MG63 (cell line): ENCODE measurements at regions not wholly inside any gene's neighbourhood (a gene's known extent, or its start where the extent isn't known, plus 50 kb on each side); places are given as distances from the start of the nearest gene placed in this dataset.
A peak's percentile ranks its signal among the peaks of the same experiment; 100 is the strongest.

Experiments used
- DNase-seq: peaks from one replicate; pipeline ENCODE4 v3.0.0-alpha.2; 2020
- H3K27me3 ChIP-seq: fragments of 250-450 bp; sonication (Bioruptor Pico); 2 replicates; pipeline ENCODE4 v1.5.1; 2020; ENCODE audit warnings: mild to moderate bottlenecking, moderate library complexity
- H3K36me3 ChIP-seq: fragments of 250-450 bp; sonication (Bioruptor Pico); 2 replicates; pipeline ENCODE4 v1.5.1; 2020; ENCODE audit warnings: mild to moderate bottlenecking, moderate library complexity
- H3K4me3 ChIP-seq: fragments of 250-450 bp; sonication (Bioruptor Pico); 2 replicates; pipeline ENCODE4 v1.5.1; 2020; ENCODE audit warnings: mild to moderate bottlenecking, moderate library complexity
- H3K9me3 ChIP-seq: fragments of 250-450 bp; sonication (Bioruptor Pico); 2 replicates; pipeline ENCODE4 v1.5.1; 2020; ENCODE audit warnings: mild to moderate bottlenecking, moderate library complexity

DNA sequence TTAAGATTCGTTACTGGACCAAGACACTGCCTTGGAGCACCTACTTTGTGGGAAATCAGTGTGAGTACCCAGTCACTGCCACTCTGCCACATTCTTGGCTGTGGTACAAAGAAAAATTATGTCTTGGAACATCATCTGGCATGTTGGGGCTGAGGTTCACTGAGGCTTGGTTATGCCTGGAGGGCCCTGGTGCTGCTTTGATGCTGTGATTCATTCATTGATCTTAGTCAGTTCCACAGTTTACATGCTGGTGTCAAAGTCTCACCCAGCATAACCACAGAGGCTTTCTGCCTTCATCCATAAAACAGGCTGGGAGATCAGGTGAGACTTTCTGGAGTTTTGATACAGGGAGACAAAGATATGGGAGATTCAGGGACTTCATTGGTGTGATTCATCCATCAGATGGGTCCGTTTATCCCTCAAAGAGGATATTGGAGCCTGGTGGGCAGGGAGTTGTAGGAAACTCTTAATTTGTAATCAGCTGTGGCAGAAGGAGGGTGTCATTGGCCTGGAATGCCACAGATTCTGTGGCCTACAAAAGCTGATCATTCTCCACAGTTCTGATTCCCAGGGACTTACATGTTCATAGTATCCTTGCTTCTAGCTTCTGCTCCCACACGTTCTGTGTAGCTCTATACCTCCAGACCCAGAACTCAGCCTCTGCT is 322.5 kb downstream of the PMP22 start:
- Histone ChIP-seq H3K36me3 (no peaks in the 10 kb centered on the region), H3K9me3 (no peaks in the 10 kb centered on the region), H3K27me3 (no peaks in the 10 kb centered on the region), H3K4me3 (no peak overlapping the region)
- peak; percentile 62 for DNase-seq

DNA sequence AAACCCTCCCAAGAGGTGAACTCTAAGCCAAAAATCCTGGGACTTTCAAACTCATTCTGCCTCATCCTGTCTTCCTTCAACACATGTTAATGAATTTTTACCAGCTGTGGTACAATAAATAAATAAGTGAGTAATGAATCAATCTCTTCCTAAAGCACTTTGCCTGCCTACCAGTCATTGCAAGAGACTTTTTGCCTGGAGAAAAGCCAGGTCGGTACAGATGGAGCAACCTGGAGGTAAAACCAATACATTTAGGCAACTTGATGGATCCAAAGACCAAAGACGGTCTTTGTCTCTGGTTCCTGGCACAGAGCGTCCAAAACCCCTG is 324.2 kb downstream of the PMP22 start:
- H3K27me3 ChIP-seq, result no peaks in the 10 kb centered on the region
- no peak overlapping the region for H3K4me3 ChIP-seq
- no peaks in the 10 kb centered on the region for H3K36me3 ChIP-seq
- DNase-seq, result peak; percentile 54
- no peaks in the 10 kb centered on the region for H3K9me3 ChIP-seq

DNA sequence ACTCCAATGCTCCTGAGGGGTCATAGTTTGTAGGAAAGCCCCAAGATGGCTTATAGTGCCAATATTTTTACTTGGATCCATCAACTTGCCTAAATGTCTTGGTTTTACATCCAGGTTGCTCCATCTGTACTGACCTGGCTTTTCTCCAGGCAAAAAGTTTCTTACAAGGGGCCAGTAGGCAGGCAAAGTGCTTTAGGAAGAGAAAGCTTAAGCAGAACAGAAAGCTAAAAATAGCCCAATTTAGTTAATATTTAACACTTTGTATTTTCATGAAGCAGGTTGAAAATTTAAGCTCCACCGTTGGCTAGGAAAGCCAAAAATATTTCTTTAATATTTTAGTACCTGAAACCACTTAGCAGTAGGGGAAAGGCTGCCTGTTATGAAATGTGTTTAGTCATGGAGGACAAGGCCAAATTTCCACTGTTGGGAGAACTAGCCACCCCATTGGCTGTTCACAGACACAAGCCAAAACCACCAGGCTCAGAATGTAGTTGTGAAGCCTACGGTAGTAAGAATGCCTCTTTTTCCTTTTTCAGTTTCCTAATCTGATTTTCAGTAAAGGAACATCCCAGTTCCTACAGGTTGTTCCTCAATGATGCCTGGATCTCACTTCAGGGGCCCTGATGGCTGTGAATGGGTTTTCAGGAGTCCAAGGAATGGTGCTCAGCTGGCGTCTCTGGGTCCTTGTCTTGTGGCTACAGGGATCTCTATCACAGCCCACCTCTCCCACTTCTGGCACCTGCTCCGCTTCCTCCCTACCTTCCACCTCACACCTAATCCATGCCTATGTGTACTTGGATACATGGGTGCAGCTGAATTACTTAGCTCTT is 324.8 kb downstream of the PMP22 start:
- Histone ChIP-seq H3K9me3 (no peaks in the 10 kb centered on the region), H3K36me3 (no peaks in the 10 kb centered on the region), H3K4me3 (no peak overlapping the region), H3K27me3 (no peaks in the 10 kb centered on the region)
- peak; percentile 32 for DNase-seq

DNA sequence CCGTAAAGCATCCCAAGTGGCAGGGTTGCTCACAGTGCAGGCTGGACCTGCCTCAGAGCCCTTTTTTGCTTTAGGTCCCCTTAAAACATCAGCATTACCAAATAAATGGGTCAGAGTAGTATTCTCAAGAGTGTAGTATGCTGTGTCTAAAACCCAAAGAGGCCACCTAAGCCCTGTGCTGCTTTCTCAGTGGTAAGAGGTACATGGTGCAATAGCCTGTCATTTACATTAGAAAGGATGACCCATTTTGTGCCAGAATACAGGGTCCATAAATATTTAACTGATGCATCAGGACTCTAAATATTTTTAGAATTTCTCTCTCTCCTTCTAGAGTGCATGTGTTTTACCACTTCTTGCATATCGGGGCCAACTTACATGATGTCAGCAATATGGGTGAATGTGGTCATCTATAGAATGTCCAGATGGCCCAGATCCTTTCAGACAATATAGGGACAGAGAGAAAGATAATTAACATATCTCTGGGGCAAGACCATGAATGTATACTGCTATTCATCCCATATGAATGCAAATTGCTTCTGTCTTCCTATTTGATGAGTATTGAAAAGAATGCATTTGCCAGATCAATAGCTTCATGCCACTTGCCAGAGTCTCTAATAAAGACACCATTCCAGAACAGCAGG is 329.2 kb downstream of the PMP22 start:
- no peaks in the 10 kb centered on the region for H3K27me3 ChIP-seq
- DNase-seq, result no peak
- H3K4me3 ChIP-seq, result no peak overlapping the region
- no peaks in the 10 kb centered on the region for H3K9me3 ChIP-seq
- H3K36me3 ChIP-seq, result no peaks in the 10 kb centered on the region

DNA sequence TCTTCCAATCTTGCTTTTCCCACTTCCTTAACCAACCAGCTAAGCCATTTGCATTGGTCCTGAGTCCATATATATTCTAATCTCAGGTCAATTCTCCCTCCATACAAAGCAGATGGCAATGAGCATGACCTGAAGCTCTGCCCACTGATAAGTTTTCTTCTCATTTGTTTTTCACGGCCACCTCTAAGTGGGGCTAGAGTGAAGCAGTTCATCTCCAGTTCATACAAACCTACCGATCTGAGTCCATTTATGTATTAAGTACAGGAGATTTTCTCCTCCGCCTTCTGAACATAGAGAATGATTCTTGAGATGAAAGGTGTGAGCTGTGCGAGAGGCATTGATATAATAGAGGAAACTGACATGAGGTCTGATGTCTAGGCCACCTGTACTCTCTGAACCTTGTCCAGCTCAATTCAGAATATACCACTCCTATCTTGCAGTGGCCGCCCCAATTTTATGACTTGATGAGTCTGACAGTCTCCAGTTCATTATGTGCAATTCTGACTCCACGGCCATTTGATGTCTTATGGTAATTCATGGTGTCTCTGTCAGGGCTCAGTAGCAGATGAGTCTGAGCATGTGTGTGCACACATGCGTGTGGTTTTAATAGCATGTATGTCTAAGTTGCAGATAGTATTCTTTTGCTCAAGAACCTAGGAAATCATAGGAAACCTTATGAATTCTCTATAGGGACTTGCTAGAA is 329.8 kb downstream of the PMP22 start:
- Histone ChIP-seq H3K27me3 (no peaks in the 10 kb centered on the region), H3K4me3 (no peak overlapping the region), H3K36me3 (no peaks in the 10 kb centered on the region), H3K9me3 (no peaks in the 10 kb centered on the region)
- no peak for DNase-seq

DNA sequence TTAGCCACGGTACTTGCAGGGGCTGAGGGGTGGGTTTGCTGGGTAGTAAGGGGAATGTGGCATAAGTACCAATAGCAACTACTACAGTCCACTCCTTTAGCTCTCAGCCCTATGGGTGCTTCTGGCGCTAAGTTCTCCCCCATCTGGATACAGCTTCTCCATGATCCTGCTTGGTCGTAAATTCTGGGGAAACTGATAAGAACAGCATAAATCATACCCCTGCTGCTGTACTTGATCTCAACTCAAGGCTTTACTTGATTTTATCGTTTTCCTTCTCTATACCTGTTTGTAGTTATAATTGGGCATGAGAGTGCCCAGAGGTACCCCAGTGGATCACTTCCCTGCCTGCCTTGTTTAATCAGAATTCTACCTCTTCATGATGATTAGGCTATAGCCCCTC is 331.4 kb downstream of the PMP22 start:
- Histone ChIP-seq H3K9me3 (no peaks in the 10 kb centered on the region), H3K36me3 (no peaks in the 10 kb centered on the region), H3K27me3 (no peaks in the 10 kb centered on the region), H3K4me3 (no peak overlapping the region)
- no peak for DNase-seq

DNA sequence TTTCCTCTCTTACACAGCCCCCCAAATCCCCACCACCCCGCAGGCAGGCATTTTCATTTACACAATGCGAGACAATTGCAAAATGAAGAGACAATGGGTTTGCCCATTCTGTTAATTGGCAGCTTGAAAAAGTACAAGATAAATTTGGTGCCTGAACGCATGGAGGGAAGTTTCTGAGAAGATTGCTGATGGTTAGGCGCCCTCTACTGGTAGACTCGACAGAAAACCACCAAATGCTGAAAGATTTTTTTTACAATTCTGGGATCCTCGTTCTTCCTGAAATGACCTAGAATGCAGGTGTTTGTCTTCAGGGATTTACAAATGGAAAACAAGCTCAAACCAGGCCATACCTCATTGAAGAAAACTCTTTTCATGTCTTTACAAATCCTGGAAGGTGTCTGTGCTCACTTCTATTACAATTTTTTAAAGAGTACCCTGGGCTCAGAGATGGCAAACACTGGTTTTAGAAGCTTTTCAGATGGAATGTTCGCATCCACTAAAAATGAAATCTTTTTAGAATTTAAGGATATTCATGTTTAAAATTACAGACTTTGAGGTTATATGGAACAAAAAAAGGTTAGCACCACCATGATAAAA is 338.5 kb downstream of the PMP22 start:
- no peaks in the 10 kb centered on the region for H3K27me3 ChIP-seq
- H3K4me3 ChIP-seq, result no peak overlapping the region
- DNase-seq, result peak; percentile 23
- 0 out of 2 replicates have a peak, but pooled peaks cover 2% of the 10 kb centered on the region for H3K9me3 ChIP-seq
- no peaks in the 10 kb centered on the region for H3K36me3 ChIP-seq

DNA sequence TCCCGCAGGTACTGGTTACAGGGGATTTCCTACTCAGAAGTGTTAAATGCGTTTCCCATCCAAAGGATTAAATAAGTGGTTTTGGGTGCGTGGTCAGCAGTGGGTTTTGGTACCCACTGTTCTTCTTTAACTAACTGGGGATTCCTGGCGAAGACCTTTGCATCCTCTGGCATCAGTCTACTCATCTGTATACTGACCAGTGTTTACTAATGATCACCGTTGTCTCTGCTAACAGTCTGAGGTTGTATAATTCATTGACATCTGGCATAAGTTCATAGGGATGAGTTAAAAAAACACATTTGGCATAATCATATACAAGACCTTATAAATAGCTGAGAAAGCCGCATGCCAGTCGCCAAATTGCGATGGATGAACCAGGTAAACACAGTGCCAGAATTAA is 339.1 kb downstream of the PMP22 start:
- no peaks in the 10 kb centered on the region for H3K27me3 ChIP-seq

DNA sequence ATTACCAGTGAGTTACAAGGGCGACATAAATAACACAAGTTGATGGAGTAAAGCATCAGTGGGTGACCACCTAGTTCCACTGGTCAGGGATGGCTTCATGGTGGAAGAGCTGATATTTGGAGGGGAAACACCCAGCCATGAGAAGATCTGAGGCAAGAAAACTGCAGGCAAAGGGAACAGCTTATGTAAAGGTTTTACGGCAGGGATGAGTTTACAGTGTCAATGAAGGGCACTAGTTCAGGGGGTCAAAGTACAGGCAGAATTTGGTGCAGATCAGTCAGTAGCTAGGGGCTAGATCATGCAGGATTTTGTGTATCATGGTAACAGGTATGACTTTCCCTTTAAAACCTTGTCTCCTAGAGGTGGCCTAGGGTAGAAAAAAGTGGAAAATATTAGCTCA is 339.6 kb downstream of the PMP22 start:
- no peak for DNase-seq
- 0 out of 2 replicates have a peak, but pooled peaks cover 2% of the 10 kb centered on the region for H3K9me3 ChIP-seq
- no peaks in the 10 kb centered on the region for H3K36me3 ChIP-seq
- H3K4me3 ChIP-seq, result no peak overlapping the region
- no peaks in the 10 kb centered on the region for H3K27me3 ChIP-seq

More for the DNA sequence above, 339.1 kb downstream of the PMP22 start:
- DNase-seq, result no peak
- H3K9me3 ChIP-seq, result 0 out of 2 replicates have a peak, but pooled peaks cover 2% of the 10 kb centered on the region
- H3K4me3 ChIP-seq, result no peak overlapping the region
- no peaks in the 10 kb centered on the region for H3K36me3 ChIP-seq

DNA sequence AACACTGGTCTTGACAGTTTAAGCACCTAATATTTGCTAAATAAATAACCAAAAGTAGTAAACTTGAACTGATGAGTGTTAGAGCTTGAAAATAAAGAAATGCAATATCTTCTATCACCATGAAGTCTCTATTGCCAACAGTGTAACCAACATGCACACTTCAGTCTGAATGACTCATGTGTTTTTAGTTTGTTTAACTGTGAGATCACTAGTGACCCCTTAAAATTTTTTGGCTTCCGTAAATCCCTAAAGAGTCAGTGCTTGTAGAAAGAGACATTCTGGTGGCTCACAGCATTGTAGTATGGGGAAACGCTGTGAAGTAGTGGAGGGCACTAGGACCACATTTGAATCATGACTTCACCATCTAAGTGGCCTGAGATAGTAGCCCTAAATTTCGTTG is 341.1 kb downstream of the PMP22 start:
- Histone ChIP-seq H3K4me3 (no peak overlapping the region), H3K9me3 (0 out of 2 replicates have a peak, but pooled peaks cover 2% of the 10 kb centered on the region), H3K36me3 (no peaks in the 10 kb centered on the region), H3K27me3 (no peaks in the 10 kb centered on the region)
- no peak for DNase-seq

DNA sequence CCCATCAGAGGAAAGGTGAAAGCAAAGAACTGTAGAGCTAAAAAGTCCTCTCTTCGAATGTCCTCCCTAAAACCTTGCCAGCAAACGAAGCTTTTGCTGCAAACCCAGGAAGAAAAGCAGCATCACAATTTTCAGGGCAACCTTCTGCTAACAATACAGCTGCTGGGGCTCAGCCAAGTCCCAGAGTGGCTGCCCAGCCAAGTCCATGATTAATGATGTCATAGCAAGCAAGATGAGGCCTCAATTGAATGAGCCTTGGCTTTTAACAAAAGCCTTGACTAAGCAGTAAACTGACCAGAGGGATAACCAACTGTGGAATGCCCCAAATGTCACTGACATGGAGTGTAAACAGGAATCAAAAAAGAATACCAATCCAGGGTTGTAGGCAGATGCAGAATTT is 342.7 kb downstream of the PMP22 start:
- peak; percentile 19 for DNase-seq
- no peaks in the 10 kb centered on the region for H3K36me3 ChIP-seq

DNA sequence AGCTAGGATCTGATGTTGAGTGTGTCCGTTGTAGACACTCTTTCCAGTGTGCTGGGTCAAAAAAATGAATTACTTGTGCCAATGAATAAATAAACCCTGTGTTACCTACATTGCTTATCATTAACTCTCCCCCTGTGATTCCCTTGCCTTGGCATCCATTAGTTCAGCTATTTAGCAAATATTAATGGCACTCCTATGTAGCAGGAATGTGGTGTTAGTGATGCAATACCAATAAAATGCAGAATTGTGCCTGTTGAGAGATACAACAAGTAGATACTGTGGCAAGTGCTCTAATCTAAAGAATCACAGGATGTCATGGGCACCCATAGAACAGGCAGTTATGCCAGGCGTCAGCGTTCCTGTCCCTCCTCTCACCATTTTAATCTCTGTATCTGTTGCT is 343.2 kb downstream of the PMP22 start:
- H3K4me3 ChIP-seq, result no peak overlapping the region
- no peaks in the 10 kb centered on the region for H3K27me3 ChIP-seq
- no peaks in the 10 kb centered on the region for H3K36me3 ChIP-seq
- H3K9me3 ChIP-seq, result 0 out of 2 replicates have a peak, but pooled peaks cover 2% of the 10 kb centered on the region
- DNase-seq, result no peak

More for the DNA sequence above, 342.7 kb downstream of the PMP22 start:
- H3K4me3 ChIP-seq, result no peak overlapping the region
- H3K9me3 ChIP-seq, result 0 out of 2 replicates have a peak, but pooled peaks cover 2% of the 10 kb centered on the region
- no peaks in the 10 kb centered on the region for H3K27me3 ChIP-seq

DNA sequence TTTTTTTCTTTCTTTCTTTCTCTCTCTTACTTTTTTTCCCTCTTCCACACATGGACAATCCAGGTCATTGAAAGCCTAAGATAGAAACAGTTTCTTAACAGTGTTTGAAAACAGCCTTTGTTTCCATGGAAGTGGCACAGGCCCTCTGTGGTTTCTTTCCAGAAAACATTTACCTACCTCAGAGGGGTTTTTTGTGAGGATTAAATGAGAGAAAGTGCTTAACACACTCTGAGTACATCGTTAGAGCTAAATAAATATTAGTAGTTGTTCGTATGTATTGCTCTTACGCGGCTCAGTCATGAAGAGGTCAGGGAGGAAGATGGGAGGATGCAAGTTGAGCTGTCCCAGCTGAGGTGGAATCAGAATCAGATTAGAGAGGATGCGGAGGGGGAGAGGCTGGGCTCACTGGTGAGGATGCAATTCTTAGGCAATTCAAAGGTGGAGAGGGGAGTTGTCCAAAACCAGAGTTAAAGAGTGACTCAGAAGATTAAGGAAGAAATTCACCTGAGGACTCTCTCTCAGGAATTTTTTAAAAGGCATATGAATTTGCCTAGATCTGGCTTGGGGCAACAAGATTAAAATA is 345.4 kb downstream of the PMP22 start:
- H3K36me3 ChIP-seq, result no peaks in the 10 kb centered on the region
- no peak overlapping the region for H3K4me3 ChIP-seq
- no peaks in the 10 kb centered on the region for H3K27me3 ChIP-seq
- 0 out of 2 replicates have a peak, but pooled peaks cover 2% of the 10 kb centered on the region for H3K9me3 ChIP-seq
- no peak for DNase-seq

DNA sequence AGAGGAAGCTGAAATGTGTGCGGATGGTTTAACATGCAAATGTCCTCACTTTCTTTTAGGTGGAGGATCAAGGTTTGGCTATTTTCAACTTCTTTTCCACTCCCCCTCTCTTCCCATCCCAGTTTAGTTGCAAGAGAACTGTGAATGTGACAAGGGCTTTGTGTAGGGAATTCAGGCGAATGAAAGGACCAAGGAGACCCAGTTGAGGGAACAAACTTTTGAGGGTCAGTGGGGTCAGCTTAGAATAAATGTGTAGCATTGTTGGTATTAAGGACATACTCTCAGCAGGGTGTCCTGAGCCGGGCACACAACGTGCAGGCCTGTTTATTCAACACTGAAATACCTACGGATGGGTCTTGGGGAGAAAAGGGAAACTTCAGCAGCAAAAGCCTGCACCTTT is 346.0 kb downstream of the PMP22 start:
- H3K27me3 ChIP-seq, result no peaks in the 10 kb centered on the region
- H3K9me3 ChIP-seq, result 0 out of 2 replicates have a peak, but pooled peaks cover 2% of the 10 kb centered on the region
- no peaks in the 10 kb centered on the region for H3K36me3 ChIP-seq
- no peak overlapping the region for H3K4me3 ChIP-seq
- no peak for DNase-seq

DNA sequence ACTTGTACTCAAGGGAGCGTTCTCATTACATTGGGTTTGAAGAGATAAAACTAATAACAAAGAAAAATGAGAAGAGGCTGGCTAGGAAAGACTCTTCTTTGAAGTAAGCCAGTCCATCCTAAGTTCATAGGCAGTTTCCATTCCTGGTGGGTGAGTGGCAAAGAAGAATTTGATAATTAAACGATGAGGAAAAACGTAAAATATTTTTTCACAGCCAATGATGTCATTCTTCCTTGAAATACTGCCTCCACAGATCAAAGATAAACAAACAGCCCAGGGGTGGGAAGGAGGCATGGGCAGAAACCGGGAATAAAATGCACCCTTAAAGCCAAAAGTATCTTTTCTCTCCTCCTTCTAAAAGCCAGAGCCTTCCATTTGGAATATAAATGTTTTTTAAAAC is 346.6 kb downstream of the PMP22 start:
- H3K27me3 ChIP-seq, result no peaks in the 10 kb centered on the region
- DNase-seq, result peak; percentile 21

DNA sequence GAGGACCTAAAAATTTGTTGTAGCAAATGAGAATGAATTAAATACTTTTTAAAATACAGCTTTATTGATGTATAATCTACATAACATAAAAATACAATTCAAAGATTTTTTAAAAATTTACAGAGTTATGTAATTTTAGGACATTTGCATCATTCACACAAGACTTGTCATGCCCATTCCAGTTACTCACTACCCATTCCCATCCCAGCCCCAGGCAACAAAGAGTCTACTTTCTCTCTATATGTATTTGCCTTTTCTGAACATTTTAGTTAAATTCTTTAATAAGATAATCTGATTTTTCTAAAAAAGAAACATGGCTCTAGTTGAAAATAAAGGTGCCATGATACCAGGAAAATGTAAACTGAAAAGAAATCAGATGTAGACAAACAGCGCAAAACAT is 354.2 kb downstream of the PMP22 start:
- no peaks in the 10 kb centered on the region for H3K36me3 ChIP-seq
- no peak for DNase-seq
- H3K27me3 ChIP-seq, result no peaks in the 10 kb centered on the region
- no peak overlapping the region for H3K4me3 ChIP-seq
- H3K9me3 ChIP-seq, result no peaks in the 10 kb centered on the region

More for the DNA sequence above, 346.6 kb downstream of the PMP22 start:
- Histone ChIP-seq H3K4me3 (no peak overlapping the region), H3K9me3 (0 out of 2 replicates have a peak, but pooled peaks cover 2% of the 10 kb centered on the region), H3K36me3 (no peaks in the 10 kb centered on the region)
